OCI-LY3 (cell line): ENCODE measurements at regions not wholly inside any gene's neighbourhood (a gene's known extent, or its start where the extent isn't known, plus 50 kb on each side); places are given as distances from the start of the nearest gene placed in this dataset.

ENCODE experiments used
- H2AFZ ChIP-seq: fragments of 200-600, 300-600 bp; shearing (Covaris generic); 2 replicates; pipeline ENCODE4 v1.6.0; 2014; ENCODE audit warnings: antibody characterized with exemption, low read depth, low read length
- H3K27ac ChIP-seq: fragments of 200-600, 300-600 bp; sonication (generic); 2 replicates; pipeline ENCODE4 v1.5.1; 2014; ENCODE audit warnings: mild to moderate bottlenecking, low read length, moderate library complexity, mixed read lengths
- H3K27me3 ChIP-seq: fragments of 200-600, 300-600 bp; sonication (generic); 2 replicates; pipeline ENCODE4 v1.6.1; 2014; ENCODE audit warnings: low read depth, low read length, mixed read lengths
- H3K36me3 ChIP-seq: fragments of 200-600, 300-600 bp; sonication (generic); replicated peaks from 2 replicates; pipeline ENCODE3; 2014; ENCODE audit warnings: low read depth, low read length, mixed read lengths
- H3K4me1 ChIP-seq: fragments of 300-600, 200-600 bp; sonication (generic); 2 replicates; pipeline ENCODE4 v1.6.1; 2014; ENCODE audit warnings: low read length, mixed read lengths
- H3K4me2 ChIP-seq: fragments of 200-600, 300-600 bp; sonication (generic); 2 replicates; pipeline ENCODE4 v1.6.1; 2014; ENCODE audit warnings: low read length, mixed read lengths
- H3K4me3 ChIP-seq: fragments of 300-600, 200-600 bp; sonication (generic); 2 replicates; pipeline ENCODE4 v1.5.1; 2014; ENCODE audit warnings: antibody characterized with exemption, mild to moderate bottlenecking, low read length, moderate library complexity
- H3K79me2 ChIP-seq: fragments of 300-600, 200-600 bp; shearing (Covaris generic); 2 replicates; pipeline ENCODE4 v1.6.1; 2014; ENCODE audit warnings: mild to moderate bottlenecking, low read length, mixed read lengths
- H3K9ac ChIP-seq: fragments of 300-600, 200-600 bp; shearing (Covaris generic); 2 replicates; pipeline ENCODE4 v1.6.0; 2014; ENCODE audit warnings: mild to moderate bottlenecking, low read length, moderate library complexity
- H3K9me3 ChIP-seq: fragments of 200-600, 300-600 bp; shearing (Covaris generic); 2 replicates; pipeline ENCODE4 v1.6.1; 2014; ENCODE audit warnings: low read length, mixed read lengths; ENCODE audit not compliant: insufficient read depth
- H4K20me1 ChIP-seq: fragments of 200-600, 300-600 bp; sonication (generic); 2 replicates; pipeline ENCODE4 v1.6.1; 2016; ENCODE audit warnings: low read length, mixed read lengths; ENCODE audit not compliant: insufficient read depth
- EZH2phosphoT487 ChIP-seq: fragments of 200-600 bp; shearing (Covaris generic); IDR thresholded peaks from 2 replicates; pipeline ENCODE4 v1.6.1; 2018; ENCODE audit warnings: antibody characterized with exemption, mixed run types, low read depth
- TF ChIP-seq, protein P1 (sequence below): fragments of 200-600, 300-600 bp; sonication (generic); IDR thresholded peaks from 2 replicates; pipeline ENCODE4 v1.5.1; 2014; ENCODE audit warnings: antibody characterized with exemption, low read length, low read depth

DNA sequence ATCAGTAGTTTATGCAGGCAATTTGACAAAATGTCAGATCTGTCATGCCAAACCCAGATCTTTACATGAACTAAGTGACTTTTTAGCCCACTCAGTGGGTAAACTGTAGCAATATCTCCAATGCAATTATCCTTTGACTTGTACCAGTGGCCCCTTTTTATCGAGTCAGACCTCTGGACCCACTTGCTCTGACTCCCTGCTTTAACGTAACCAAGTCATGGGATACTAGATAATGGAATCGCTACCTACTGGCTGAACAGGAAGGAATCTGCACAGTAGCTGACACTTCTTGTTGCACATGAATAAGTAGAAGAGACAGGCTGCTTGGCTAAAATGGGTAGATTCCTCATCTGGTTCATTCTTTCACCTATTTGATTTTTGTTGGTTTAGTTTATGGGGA lies 128.4 kb upstream of the LYPLAL1 start:
- Histone ChIP-seq H3K9me3 (no peaks in the 10 kb centered on the region), H3K4me2 (no peak overlapping the region), H3K27me3 (0 out of 2 replicates have a peak, but pooled peaks cover 3% of the 10 kb centered on the region), H3K9ac (no peak overlapping the region), H3K4me3 (no peak overlapping the region), H3K79me2 (no peaks in the 10 kb centered on the region), H3K4me1 (no peaks in the 10 kb centered on the region), H4K20me1 (no peaks in the 10 kb centered on the region), H3K27ac (no peak overlapping the region), H3K36me3 (no peaks in the 10 kb centered on the region), H2AFZ (no peak overlapping the region)
- no peak for TF ChIP-seq EZH2phosphoT487
- TF ChIP-seq, protein P1, sequence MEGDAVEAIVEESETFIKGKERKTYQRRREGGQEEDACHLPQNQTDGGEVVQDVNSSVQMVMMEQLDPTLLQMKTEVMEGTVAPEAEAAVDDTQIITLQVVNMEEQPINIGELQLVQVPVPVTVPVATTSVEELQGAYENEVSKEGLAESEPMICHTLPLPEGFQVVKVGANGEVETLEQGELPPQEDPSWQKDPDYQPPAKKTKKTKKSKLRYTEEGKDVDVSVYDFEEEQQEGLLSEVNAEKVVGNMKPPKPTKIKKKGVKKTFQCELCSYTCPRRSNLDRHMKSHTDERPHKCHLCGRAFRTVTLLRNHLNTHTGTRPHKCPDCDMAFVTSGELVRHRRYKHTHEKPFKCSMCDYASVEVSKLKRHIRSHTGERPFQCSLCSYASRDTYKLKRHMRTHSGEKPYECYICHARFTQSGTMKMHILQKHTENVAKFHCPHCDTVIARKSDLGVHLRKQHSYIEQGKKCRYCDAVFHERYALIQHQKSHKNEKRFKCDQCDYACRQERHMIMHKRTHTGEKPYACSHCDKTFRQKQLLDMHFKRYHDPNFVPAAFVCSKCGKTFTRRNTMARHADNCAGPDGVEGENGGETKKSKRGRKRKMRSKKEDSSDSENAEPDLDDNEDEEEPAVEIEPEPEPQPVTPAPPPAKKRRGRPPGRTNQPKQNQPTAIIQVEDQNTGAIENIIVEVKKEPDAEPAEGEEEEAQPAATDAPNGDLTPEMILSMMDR: no peak

DNA sequence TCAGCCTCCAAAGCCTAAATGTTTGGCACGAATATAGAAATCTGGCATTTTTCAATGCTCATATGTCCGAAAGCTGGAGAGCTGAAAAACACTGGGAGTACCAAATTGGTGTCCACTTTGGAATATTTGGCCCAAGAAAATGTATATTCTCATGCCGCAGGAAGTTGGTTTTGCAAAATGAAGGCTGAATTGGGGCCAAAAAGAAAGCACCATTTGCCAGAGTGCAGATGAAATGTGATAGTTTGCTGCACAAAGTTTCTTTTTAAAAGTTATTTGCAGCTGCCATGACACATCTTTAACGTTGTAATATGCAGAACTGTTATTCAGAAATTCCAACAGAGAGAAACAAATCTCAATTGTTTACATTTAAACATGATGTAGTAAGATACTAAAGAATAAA lies 124.2 kb upstream of the LYPLAL1 start:
- H3K79me2 ChIP-seq: no peaks in the 10 kb centered on the region
- H3K4me2 ChIP-seq: no peak overlapping the region
- no peak overlapping the region for H3K27ac ChIP-seq

DNA sequence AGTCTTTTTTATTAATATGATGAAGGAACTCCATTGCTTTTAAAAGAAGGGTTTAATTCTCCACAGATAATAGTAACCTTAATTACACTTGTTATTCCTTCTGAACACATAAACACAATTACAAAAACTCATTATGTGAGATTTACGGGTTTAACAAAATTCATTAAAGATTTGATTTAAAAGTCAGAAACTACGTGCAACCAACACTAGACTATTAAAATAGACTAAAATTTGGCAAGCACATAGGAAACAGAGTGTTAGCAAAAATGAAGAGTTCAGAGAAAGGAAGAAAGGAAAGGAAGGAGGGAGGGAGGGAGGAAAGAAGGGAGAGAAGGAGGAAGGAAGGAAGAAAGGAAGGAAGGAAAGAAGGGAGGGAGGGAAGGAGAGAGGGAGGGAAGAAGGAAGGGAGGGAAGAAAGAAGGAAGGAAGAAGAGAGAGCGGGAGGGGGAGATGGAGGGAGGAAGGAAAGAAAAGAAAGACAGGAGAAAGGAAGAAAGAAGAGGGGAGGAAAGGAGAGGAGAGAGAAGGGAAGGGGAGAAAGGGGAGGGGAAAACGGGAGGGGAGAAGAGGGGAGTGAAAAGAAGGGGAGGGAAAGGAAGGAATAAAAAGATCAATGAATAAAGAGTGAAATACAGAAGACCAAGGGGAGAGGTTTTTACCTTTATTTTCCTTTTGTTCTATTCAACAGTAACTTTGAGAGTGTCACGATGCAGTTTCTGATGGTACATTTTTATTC lies 123.4 kb upstream of the LYPLAL1 start:
- Histone ChIP-seq H2AFZ (no peak overlapping the region), H3K4me3 (no peak overlapping the region), H3K9ac (no peak overlapping the region), H3K79me2 (no peaks in the 10 kb centered on the region), H3K36me3 (no peaks in the 10 kb centered on the region), H3K27me3 (0 out of 2 replicates have a peak, but pooled peaks cover 3% of the 10 kb centered on the region), H3K4me1 (no peaks in the 10 kb centered on the region), H4K20me1 (no peaks in the 10 kb centered on the region), H3K9me3 (no peaks in the 10 kb centered on the region), H3K27ac (no peak overlapping the region), H3K4me2 (no peak overlapping the region)
- TF ChIP-seq, protein P1: no peak
- no peak for TF ChIP-seq EZH2phosphoT487

More for the DNA sequence above, 124.2 kb upstream of the LYPLAL1 start:
- Histone ChIP-seq H3K4me1 (no peaks in the 10 kb centered on the region), H3K9ac (no peak overlapping the region), H3K27me3 (0 out of 2 replicates have a peak, but pooled peaks cover 3% of the 10 kb centered on the region), H3K9me3 (no peaks in the 10 kb centered on the region), H4K20me1 (no peaks in the 10 kb centered on the region), H2AFZ (no peak overlapping the region), H3K4me3 (no peak overlapping the region), H3K36me3 (no peaks in the 10 kb centered on the region)
- TF ChIP-seq, protein P1: no peak
- no peak for TF ChIP-seq EZH2phosphoT487

DNA sequence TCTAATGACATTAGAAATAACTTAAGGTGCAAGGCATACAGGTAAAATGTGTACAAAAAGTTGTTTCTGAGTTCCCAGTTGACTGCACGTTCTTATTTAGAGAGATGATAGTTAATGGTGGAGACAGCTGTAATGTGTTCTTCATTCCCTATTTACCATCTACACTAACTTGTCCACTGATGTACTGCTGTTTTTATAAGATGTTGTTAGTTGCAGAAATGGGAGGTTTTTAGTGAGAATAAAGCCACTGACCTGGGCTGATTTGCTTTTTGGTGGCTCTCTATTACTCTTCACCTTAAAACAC lies 122.9 kb upstream of the LYPLAL1 start:
- Histone ChIP-seq H3K36me3 (no peaks in the 10 kb centered on the region), H3K9me3 (no peaks in the 10 kb centered on the region), H4K20me1 (no peaks in the 10 kb centered on the region), H2AFZ (no peak overlapping the region), H3K4me2 (no peak overlapping the region), H3K27ac (no peak overlapping the region), H3K79me2 (no peaks in the 10 kb centered on the region), H3K9ac (no peak overlapping the region), H3K4me1 (no peaks in the 10 kb centered on the region), H3K27me3 (0 out of 2 replicates have a peak, but pooled peaks cover 3% of the 10 kb centered on the region), H3K4me3 (no peak overlapping the region)
- TF ChIP-seq, protein P1: no peak
- TF ChIP-seq EZH2phosphoT487: no peak
